Upper lobe of right lung (tissue), 1 donor: ENCODE measurements at regions not wholly inside any gene's neighbourhood (a gene's known extent, or its start where the extent isn't known, plus 50 kb on each side); places are given as distances from the start of the nearest gene placed in this dataset.

Experiments used
- ATAC-seq: fragments of 200-7000 bp; cut with Tn5 transposase; one replicate; pipeline ENCODE4 v1.9.1; 2020; ENCODE audit warnings: mild to moderate bottlenecking, moderate library complexity
- DNase-seq: peaks from one replicate; pipeline ENCODE4 v3.0.0-alpha.2; 2020
- H3K27ac ChIP-seq: fragments of 200-600 bp; one replicate; pipeline ENCODE4 v1.8.0; 2022
- H3K27me3 ChIP-seq: fragments of 200-600 bp; one replicate; pipeline ENCODE4 v1.8.0; 2022; ENCODE audit warnings: mild to moderate bottlenecking
- H3K36me3 ChIP-seq: fragments of 200-600 bp; one replicate; pipeline ENCODE4 v1.8.0; 2022
- H3K4me1 ChIP-seq: fragments of 200-600 bp; one replicate; pipeline ENCODE4 v1.8.0; 2022
- H3K4me3 ChIP-seq: fragments of 200-600 bp; one replicate; pipeline ENCODE4 v1.8.0; 2022; ENCODE audit warnings: mild to moderate bottlenecking
- H3K9me3 ChIP-seq: fragments of 200-600 bp; one replicate; pipeline ENCODE4 v1.8.0; 2022
- CTCF ChIP-seq: fragments of 200-600 bp; IDR thresholded peaks from one replicate; pipeline ENCODE4 v1.8.0; 2022; ENCODE audit warnings: antibody characterized with exemption
- intact Hi-C: fragments of 100-400 bp; cut with DNase I; formaldehyde crosslinking; loops from one replicate; pipeline ENCODE4 v1.11.0; 2022
- donor health status: DM: no; HTN: yes; CAD: no; lungs with severe emphysema.

GRCh38 chr5:158465086-158465972, 606.4 kb upstream of the CLINT1 start:
- no peak overlapping the region for H3K27ac ChIP-seq
- intact Hi-C loops: no loop called here
- ATAC-seq: no peak

GRCh38 chr5:158464383-158464782, 605.4 kb upstream of the CLINT1 start:
- Histone ChIP-seq H3K4me3 (no peak overlapping the region), H3K4me1 (peaks cover 7% of the 10 kb centered on the region), H3K9me3 (no peaks in the 10 kb centered on the region), H3K27me3 (no peaks in the 10 kb centered on the region), H3K36me3 (no peaks in the 10 kb centered on the region), H3K27ac (peak overlapping the region; percentile 24)
- ATAC-seq (no peak), DNase-seq (no peak)
- TF ChIP-seq CTCF: no peak
- intact Hi-C loops: no loop called here

More at GRCh38 chr5:158465086-158465972, 606.4 kb upstream of the CLINT1 start:
- TF ChIP-seq CTCF: no peak
- no peaks in the 10 kb centered on the region for H3K27me3 ChIP-seq
- H3K9me3 ChIP-seq: no peaks in the 10 kb centered on the region
- DNase-seq: no peak
- peaks cover 7% of the 10 kb centered on the region for H3K4me1 ChIP-seq
- no peak overlapping the region for H3K4me3 ChIP-seq
- H3K36me3 ChIP-seq: no peaks in the 10 kb centered on the region

- peaks cover 7% of the 10 kb centered on the region for H3K4me1 ChIP-seq
- H3K27ac ChIP-seq: no peak overlapping the region
- intact Hi-C loops: no loop called here
- DNase-seq: no peak
- ATAC-seq: no peak
- no peaks in the 10 kb centered on the region for H3K9me3 ChIP-seq
- H3K4me3 ChIP-seq: no peak overlapping the region
- H3K27me3 ChIP-seq: no peaks in the 10 kb centered on the region
- no peaks in the 10 kb centered on the region for H3K36me3 ChIP-seq
- TF ChIP-seq CTCF: no peak
Measured at GRCh38 chr5:158463938-158464337, 605.0 kb upstream of the CLINT1 start.

GRCh38 chr5:158463188-158463587, 604.2 kb upstream of the CLINT1 start:
- Histone ChIP-seq H3K36me3 (no peaks in the 10 kb centered on the region), H3K27me3 (no peaks in the 10 kb centered on the region), H3K27ac (no peak overlapping the region), H3K4me3 (no peak overlapping the region), H3K4me1 (peaks cover 7% of the 10 kb centered on the region), H3K9me3 (no peaks in the 10 kb centered on the region)
- no peak for ATAC-seq
- TF ChIP-seq CTCF: no peak
- intact Hi-C loops: no loop called here
- no peak for DNase-seq

- Histone ChIP-seq H3K27ac (no peak overlapping the region), H3K9me3 (no peaks in the 10 kb centered on the region), H3K36me3 (no peaks in the 10 kb centered on the region), H3K27me3 (no peaks in the 10 kb centered on the region), H3K4me3 (no peak overlapping the region), H3K4me1 (peaks cover 7% of the 10 kb centered on the region)
- intact Hi-C loops: no loop called here
- TF ChIP-seq CTCF: no peak
- DNase-seq: no peak
- no peak for ATAC-seq
Measured at GRCh38 chr5:158462349-158463114, 603.6 kb upstream of the CLINT1 start.
